Right cardiac atrium (tissue), 5 donors: ENCODE measurements at regions not wholly inside any gene's neighbourhood (a gene's known extent, or its start where the extent isn't known, plus 50 kb on each side); places are given as distances from the start of the nearest gene placed in this dataset.

Experiments
- ATAC-seq, 2 donors: fragments of 200-7000 bp; cut with Tn5 transposase; one replicate each; pipeline versions ENCODE4 v1.8.0 to v1.9.1; 2020; ENCODE audit warnings: moderate library complexity in 2 of 2, mild to moderate bottlenecking in 1 of 2
- DNase-seq, 3 donors: peaks; one replicate each; pipeline ENCODE4 v3.0.0-alpha.2; 2020
- H3K27ac ChIP-seq: one replicate; pipeline ENCODE4 v1.5.1; 2013; ENCODE audit warnings: mild to moderate bottlenecking, low read length, control low read depth, moderate library complexity
- H3K27me3 ChIP-seq: one replicate; pipeline ENCODE4 v1.6.1; 2013; ENCODE audit not compliant: control insufficient read depth, insufficient read depth
- H3K4me1 ChIP-seq: one replicate; pipeline ENCODE4 v1.6.1; 2013; ENCODE audit warnings: low read length; ENCODE audit not compliant: control insufficient read depth, insufficient read depth
- H3K4me3 ChIP-seq: one replicate; pipeline ENCODE4 v1.5.1; 2013; ENCODE audit warnings: low read length, control low read depth
- H3K9me3 ChIP-seq: one replicate; pipeline ENCODE4 v1.6.1; 2013; ENCODE audit warnings: low read length; ENCODE audit not compliant: control insufficient read depth
- WGBS: extraction: QIAGEN DNeasy Blood & Tissue Kit; methylation state at CpG from one replicate; pipeline ENCODE4 v1.1.7; 2013; 5-methylcytosine and 5-hydroxymethylcytosine counted together
- intact Hi-C, 4 donors: fragments of 100-400 bp; cut with DNase I; formaldehyde crosslinking; loops; one replicate each; pipeline versions ENCODE4 v1.11.0 to v1.14.0; 2022 to 2023
- donor health status: healthy with polysubstance abuse.
- donor health status: DM: no; HTN: yes; CAD: no.
- donor health status: DM: no; HTN: no; CAD: no.
- donor health status: DM: no; HTN: yes; CAD: no; lungs with severe emphysema.
- donor health status: DM: yes; HTN: yes; CAD: no.

- DNase-seq (no peak), ATAC-seq (no peak)
- H3K4me1 ChIP-seq, result no peaks in the 10 kb centered on the region
- no peak overlapping the region for H3K4me3 ChIP-seq
- WGBS, result 71% methylated on average over 5 of the region's 5 CpGs
- no peak overlapping the region for H3K27ac ChIP-seq
- H3K9me3 ChIP-seq, result no peaks in the 10 kb centered on the region
- no peaks in the 10 kb centered on the region for H3K27me3 ChIP-seq
- intact Hi-C loops, result no loop called here
These were observed 187.1 kb upstream of the MAN1A1 start for GRCh38 chr6:119536666-119537065.

GRCh38 chr6:119535332-119535731 lies 185.8 kb upstream of the MAN1A1 start:
- DNase-seq, result no peak
- no peaks in the 10 kb centered on the region for H3K27me3 ChIP-seq
- WGBS, result 48% methylated on average over 1 of the region's 1 CpG
- H3K9me3 ChIP-seq, result no peaks in the 10 kb centered on the region
- H3K27ac ChIP-seq, result no peak overlapping the region
- intact Hi-C loops, result no loop called here
- H3K4me3 ChIP-seq, result no peak overlapping the region
- no peak for ATAC-seq
- no peaks in the 10 kb centered on the region for H3K4me1 ChIP-seq

GRCh38 chr6:119533603-119534279 lies 184.2 kb upstream of the MAN1A1 start:
- 53% methylated on average over 5 of the region's 5 CpGs for WGBS
- Histone ChIP-seq H3K4me1 (no peaks in the 10 kb centered on the region), H3K27me3 (no peaks in the 10 kb centered on the region), H3K27ac (no peak overlapping the region), H3K9me3 (no peaks in the 10 kb centered on the region), H3K4me3 (no peak overlapping the region)
- ATAC-seq (no peak), DNase-seq (no peak)
- intact Hi-C loops, result no loop called here

GRCh38 chr6:119527231-119527578 lies 177.6 kb upstream of the MAN1A1 start:
- WGBS, result 35% methylated on average over 2 of the region's 2 CpGs
- DNase-seq (no peak), ATAC-seq (no peak)

GRCh38 chr6:119526561-119527230 lies 177.1 kb upstream of the MAN1A1 start:
- H3K4me3 ChIP-seq, result no peak overlapping the region
- no peaks in the 10 kb centered on the region for H3K9me3 ChIP-seq
- ATAC-seq, result no peak
- no peaks in the 10 kb centered on the region for H3K4me1 ChIP-seq
- intact Hi-C loops, result no loop called here
- WGBS, result 72% methylated on average over 7 of the region's 7 CpGs
- H3K27ac ChIP-seq, result no peak overlapping the region
- DNase-seq, result no peak
- no peaks in the 10 kb centered on the region for H3K27me3 ChIP-seq

More at GRCh38 chr6:119527231-119527578, 177.6 kb upstream of the MAN1A1 start:
- no peaks in the 10 kb centered on the region for H3K9me3 ChIP-seq
- H3K27me3 ChIP-seq, result no peaks in the 10 kb centered on the region
- no peaks in the 10 kb centered on the region for H3K4me1 ChIP-seq
- intact Hi-C loops, result no loop called here
- no peak overlapping the region for H3K4me3 ChIP-seq
- H3K27ac ChIP-seq, result no peak overlapping the region

- Histone ChIP-seq H3K9me3 (no peaks in the 10 kb centered on the region), H3K27me3 (no peaks in the 10 kb centered on the region), H3K4me1 (no peaks in the 10 kb centered on the region), H3K27ac (no peak overlapping the region), H3K4me3 (no peak overlapping the region)
- no peak for DNase-seq
- intact Hi-C loops, result no loop called here
- ATAC-seq, result no peak
- 92% methylated on average over 1 of the region's 1 CpG for WGBS
These were observed 174.8 kb upstream of the MAN1A1 start for GRCh38 chr6:119524410-119524809.

- no peak for ATAC-seq
- Histone ChIP-seq H3K4me3 (no peak overlapping the region), H3K4me1 (no peaks in the 10 kb centered on the region), H3K9me3 (no peaks in the 10 kb centered on the region), H3K27me3 (no peaks in the 10 kb centered on the region), H3K27ac (no peak overlapping the region)
- intact Hi-C loops, result no loop called here
- no peak for DNase-seq
- WGBS, result 36% methylated on average over 1 of the region's 1 CpG
These were observed 174.0 kb upstream of the MAN1A1 start for GRCh38 chr6:119523556-119523955.

GRCh38 chr6:119521251-119521650 lies 171.7 kb upstream of the MAN1A1 start:
- intact Hi-C loops, result no loop called here
- no peak for ATAC-seq
- Histone ChIP-seq H3K4me3 (no peak overlapping the region), H3K27ac (no peak overlapping the region), H3K4me1 (no peaks in the 10 kb centered on the region), H3K9me3 (no peaks in the 10 kb centered on the region), H3K27me3 (no peaks in the 10 kb centered on the region)
- 85% methylated on average over 1 of the region's 1 CpG for WGBS
- no peak for DNase-seq

GRCh38 chr6:119517428-119517827 lies 167.9 kb upstream of the MAN1A1 start:
- Histone ChIP-seq H3K27ac (no peak overlapping the region), H3K27me3 (no peaks in the 10 kb centered on the region), H3K4me3 (no peak overlapping the region), H3K4me1 (no peaks in the 10 kb centered on the region), H3K9me3 (no peaks in the 10 kb centered on the region)
- ATAC-seq, result no peak
- no peak for DNase-seq
- intact Hi-C loops, result no loop called here

- 67% methylated on average over 2 of the region's 2 CpGs for WGBS
These were observed 164.8 kb upstream of the MAN1A1 start for GRCh38 chr6:119514345-119514744.

GRCh38 chr6:119511024-119511423 lies 161.5 kb upstream of the MAN1A1 start:
- no peak overlapping the region for H3K4me3 ChIP-seq
- no peaks in the 10 kb centered on the region for H3K27me3 ChIP-seq
- H3K4me1 ChIP-seq, result no peaks in the 10 kb centered on the region
- H3K27ac ChIP-seq, result no peak overlapping the region
- DNase-seq (no peak), ATAC-seq (no peak)
- intact Hi-C loops, result no loop called here
- 54% methylated on average over 3 of the region's 3 CpGs for WGBS
- no peaks in the 10 kb centered on the region for H3K9me3 ChIP-seq

More at GRCh38 chr6:119514345-119514744, 164.8 kb upstream of the MAN1A1 start:
- intact Hi-C loops, result no loop called here
- Histone ChIP-seq H3K27ac (no peak overlapping the region), H3K4me3 (no peak overlapping the region), H3K9me3 (no peaks in the 10 kb centered on the region), H3K27me3 (no peaks in the 10 kb centered on the region), H3K4me1 (no peaks in the 10 kb centered on the region)
- DNase-seq (no peak), ATAC-seq (no peak)

- intact Hi-C loops, result no loop called here
- H3K4me1 ChIP-seq, result no peaks in the 10 kb centered on the region
- no peaks in the 10 kb centered on the region for H3K9me3 ChIP-seq
- WGBS, result 90% methylated on average over 2 of the region's 2 CpGs
- DNase-seq (no peak), ATAC-seq (no peak)
- H3K4me3 ChIP-seq, result no peak overlapping the region
- no peaks in the 10 kb centered on the region for H3K27me3 ChIP-seq
- H3K27ac ChIP-seq, result no peak overlapping the region
These were observed 160.7 kb upstream of the MAN1A1 start for GRCh38 chr6:119510246-119510645.
